CD4-positive, alpha-beta memory T cell (primary cell): ENCODE measurements at regions not wholly inside any gene's neighbourhood (a gene's known extent, or its start where the extent isn't known, plus 50 kb on each side); places are given as distances from the start of the nearest gene placed in this dataset.
"Not testable (repeated sequence)": the region's sequence is repeated elsewhere in the genome, so short reads cannot be mapped to it uniquely, and the experiment has no call there.

Source experiments
- CTCF ChIA-PET: fragments of 350-600 bp; sonication (Branson Sonifier 250); formaldehyde crosslinking; loops from one replicate; lab custom pipeline; 2021; ENCODE audit warnings: inconsistent platforms; ENCODE audit not compliant: partially characterized antibody; lab: Charles Lee
- POLR2A ChIA-PET: fragments of 350-600 bp; sonication (Branson Sonifier 250); formaldehyde crosslinking; loops from one replicate; lab custom pipeline; 2021; ENCODE audit not compliant: partially characterized antibody; lab: Charles Lee
- DNase-seq, 5 donors: peaks; one replicate each; pipeline versions ENCODE4 v3.0.0 to v3.0.0-alpha.2; 2020 to 2022; ENCODE audit warnings: mixed read lengths in 1 of 5
- H3K27ac ChIP-seq: one replicate; pipeline ENCODE4 v1.7.0; 2013; ENCODE audit warnings: low read depth, low read length
- H3K27me3 ChIP-seq: 2 replicates; pipeline ENCODE4 v1.7.0; 2013; ENCODE audit warnings: mild to moderate bottlenecking, low read length, moderate library complexity; ENCODE audit not compliant: insufficient read depth
- H3K36me3 ChIP-seq: 2 replicates; pipeline ENCODE4 v1.7.0; 2013; ENCODE audit warnings: mild to moderate bottlenecking, low read length, moderate library complexity; ENCODE audit not compliant: insufficient read depth
- H3K4me1 ChIP-seq: 2 replicates; pipeline ENCODE4 v1.7.0; 2013; ENCODE audit warnings: mild to moderate bottlenecking, low read length, moderate library complexity; ENCODE audit not compliant: insufficient read depth
- H3K4me3 ChIP-seq, 2 donors: one replicate each; pipeline ENCODE4 v1.7.0; 2013; ENCODE audit warnings: low read length in 2 of 2, mild to moderate bottlenecking in 1 of 2
- H3K9me3 ChIP-seq, 2 donors: one replicate each; pipeline ENCODE4 v1.7.0; 2013; ENCODE audit warnings: low read length in 2 of 2, control low read depth in 1 of 2; ENCODE audit not compliant: control insufficient read depth in 1 of 2
- H3K27ac Mint-ChIP-seq, 7 donors: one replicate each; pipeline ENCODE4 v1.8.0; 2020 to 2021; ENCODE audit warnings: mixed read lengths in 7 of 7, mild to moderate bottlenecking in 6 of 7, inconsistent platforms in 3 of 7, moderate library complexity in 3 of 7
- H3K27me3 Mint-ChIP-seq, 2 donors: one replicate each; pipeline ENCODE4 v1.8.0; 2020 to 2021; ENCODE audit warnings: mixed read lengths in 2 of 2
- H3K36me3 Mint-ChIP-seq, 2 donors: one replicate each; pipeline ENCODE4 v1.8.0; 2020 to 2021; ENCODE audit warnings: mixed read lengths in 2 of 2, inconsistent platforms in 1 of 2, mild to moderate bottlenecking in 1 of 2
- H3K4me1 Mint-ChIP-seq, 4 donors: one replicate each; pipeline ENCODE4 v1.8.0; 2020 to 2021; ENCODE audit warnings: mixed read lengths in 4 of 4, mild to moderate bottlenecking in 1 of 4
- H3K4me3 Mint-ChIP-seq, 8 donors: one replicate each; pipeline ENCODE4 v1.8.0; 2020 to 2021; ENCODE audit warnings: mixed read lengths in 8 of 8, mild to moderate bottlenecking in 7 of 8, moderate library complexity in 6 of 8, inconsistent platforms in 3 of 8
- H3K9me3 Mint-ChIP-seq, 8 donors: one replicate each; pipeline ENCODE4 v1.8.0; 2020 to 2021; ENCODE audit warnings: mixed read lengths in 8 of 8, mild to moderate bottlenecking in 5 of 8, inconsistent platforms in 3 of 8, moderate library complexity in 1 of 8
- intact Hi-C: fragments of 100-400 bp; cut with micrococcal nuclease; formaldehyde crosslinking; loops from one replicate; pipeline ENCODE4 v1.15.1; 2023

GRCh38 chr1:80359666-80360065 lies 1353.1 kb upstream of the ADGRL4 start:
- Histone ChIP-seq H3K27me3 (no peaks in the 10 kb centered on the region), H3K9me3 (peaks cover 0 to 5% of the 10 kb centered on the region in 2 donors), H3K36me3 (no peaks in the 10 kb centered on the region), H3K27ac (no peak overlapping the region), H3K4me3 (no peak overlapping the region), H3K4me1 (no peaks in the 10 kb centered on the region)
- ChIA-PET POLR2A (no interaction called here), CTCF (no interaction called here)
- DNase-seq: no peak
- no peak overlapping the region for H3K4me3 Mint-ChIP-seq
- no peaks in the 10 kb centered on the region for H3K27me3 Mint-ChIP-seq
- H3K4me1 Mint-ChIP-seq: no peaks in the 10 kb centered on the region
- intact Hi-C loops: no loop called here
- peaks cover 2 to 23% (median 9%) of the 10 kb centered on the region in 8 donors for H3K9me3 Mint-ChIP-seq
- H3K27ac Mint-ChIP-seq: no peak overlapping the region
- no peaks in the 10 kb centered on the region for H3K36me3 Mint-ChIP-seq

GRCh38 chr1:80349218-80349617 lies 1342.7 kb upstream of the ADGRL4 start:
- H3K9me3 Mint-ChIP-seq: peaks cover 0 to 12% (median 8%) of the 10 kb centered on the region in 8 donors
- DNase-seq: no peak
- H3K36me3 ChIP-seq: no peaks in the 10 kb centered on the region
- no peaks in the 10 kb centered on the region for H3K36me3 Mint-ChIP-seq
- intact Hi-C loops: no loop called here
- no peak overlapping the region for H3K27ac Mint-ChIP-seq
- no peak overlapping the region for H3K4me3 ChIP-seq
- H3K27me3 Mint-ChIP-seq: no peaks in the 10 kb centered on the region
- H3K4me1 Mint-ChIP-seq: no peaks in the 10 kb centered on the region
- peaks cover 0 to 2% of the 10 kb centered on the region in 2 donors for H3K9me3 ChIP-seq
- H3K4me3 Mint-ChIP-seq: no peak overlapping the region
- no peaks in the 10 kb centered on the region for H3K4me1 ChIP-seq
- no peak overlapping the region for H3K27ac ChIP-seq
- ChIA-PET POLR2A (no interaction called here), CTCF (no interaction called here)
- no peaks in the 10 kb centered on the region for H3K27me3 ChIP-seq

DNA sequence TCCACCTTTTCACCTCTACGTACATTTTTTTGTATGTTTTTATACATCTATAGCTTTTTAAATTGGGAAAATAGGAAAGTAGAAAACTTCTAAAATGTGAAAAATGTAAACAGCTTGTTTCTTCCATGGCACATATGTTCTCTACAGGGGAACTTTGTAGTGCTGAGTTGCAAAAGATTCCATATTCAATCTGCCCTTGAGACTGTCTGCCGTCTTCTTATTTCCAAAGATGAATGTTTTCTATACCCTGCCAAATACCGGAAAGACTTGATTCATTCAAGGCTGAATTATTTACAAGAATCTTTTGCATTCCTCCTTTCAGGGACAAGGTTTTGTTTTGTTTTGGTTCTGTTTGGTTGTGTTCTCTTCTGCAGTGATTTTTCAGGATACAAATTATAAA lies 1334.5 kb upstream of the ADGRL4 start:
- ChIA-PET POLR2A (no interaction called here), CTCF (no interaction called here)
- H3K4me3 ChIP-seq: no peak overlapping the region
- H3K36me3 ChIP-seq: no peaks in the 10 kb centered on the region
- peaks cover 4 to 27% (median 16%) of the 10 kb centered on the region in 8 donors for H3K9me3 Mint-ChIP-seq
- no peak overlapping the region for H3K27ac ChIP-seq
- intact Hi-C loops: no loop called here
- no peak overlapping the region for H3K27ac Mint-ChIP-seq
- no peaks in the 10 kb centered on the region for H3K9me3 ChIP-seq
- no peak for DNase-seq
- no peaks in the 10 kb centered on the region for H3K4me1 Mint-ChIP-seq
- no peaks in the 10 kb centered on the region for H3K27me3 ChIP-seq
- no peaks in the 10 kb centered on the region for H3K27me3 Mint-ChIP-seq
- H3K4me3 Mint-ChIP-seq: no peak overlapping the region
- no peaks in the 10 kb centered on the region for H3K4me1 ChIP-seq
- H3K36me3 Mint-ChIP-seq: no peaks in the 10 kb centered on the region

- no peak overlapping the region for H3K4me3 ChIP-seq
- no peaks in the 10 kb centered on the region for H3K36me3 ChIP-seq
- Mint-ChIP-seq H3K4me1 (no peaks in the 10 kb centered on the region), H3K27me3 (no peaks in the 10 kb centered on the region), H3K9me3 (peaks cover 0 to 3% (median 0%) of the 10 kb centered on the region in 8 donors), H3K27ac (no peak overlapping the region), H3K4me3 (no peak overlapping the region), H3K36me3 (no peaks in the 10 kb centered on the region)
- POLR2A ChIA-PET: no interaction called here
- no peaks in the 10 kb centered on the region for H3K27me3 ChIP-seq
- DNase-seq: no peak
- no peak overlapping the region for H3K27ac ChIP-seq
- no peaks in the 10 kb centered on the region for H3K4me1 ChIP-seq
- CTCF ChIA-PET: no interaction called here
- H3K9me3 ChIP-seq: no peaks in the 10 kb centered on the region
- intact Hi-C loops: no loop called here
Observed at GRCh38 chr1:80318108-80318507, 1311.6 kb upstream of the ADGRL4 start.

DNA sequence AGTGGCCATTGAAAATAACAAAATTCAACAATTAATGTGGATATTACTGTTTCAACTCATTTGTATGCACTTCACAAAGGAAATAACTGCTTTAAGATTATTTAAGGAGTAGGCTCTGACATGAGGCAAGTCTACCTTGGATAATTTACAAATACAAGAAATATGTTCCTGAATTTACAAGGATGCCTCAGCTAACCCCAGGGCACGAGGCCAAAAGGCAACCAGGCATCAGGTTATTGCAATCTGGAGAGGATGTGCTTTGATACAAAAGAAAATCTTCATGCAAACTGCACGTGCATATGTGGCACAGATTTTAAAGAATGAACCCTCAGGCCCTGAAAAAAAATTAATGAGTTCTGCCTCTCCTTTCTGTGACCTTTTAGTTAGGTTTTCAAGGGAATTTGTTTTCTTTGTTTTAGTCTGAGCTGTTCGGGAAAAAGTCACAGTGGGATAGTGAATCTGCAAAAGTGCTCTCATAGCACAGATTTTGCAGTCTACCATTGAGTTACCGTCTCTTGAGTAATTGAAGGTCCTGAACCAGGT lies 1304.2 kb upstream of the ADGRL4 start:
- intact Hi-C loops: no loop called here
- POLR2A ChIA-PET: no interaction called here
- no peak overlapping the region for H3K4me3 Mint-ChIP-seq
- no peak for DNase-seq
- H3K27me3 Mint-ChIP-seq: no peaks in the 10 kb centered on the region
- no peak overlapping the region for H3K27ac Mint-ChIP-seq
- Histone ChIP-seq H3K9me3 (no peaks in the 10 kb centered on the region), H3K27ac (no peak overlapping the region), H3K36me3 (no peaks in the 10 kb centered on the region), H3K27me3 (no peaks in the 10 kb centered on the region), H3K4me1 (no peaks in the 10 kb centered on the region), H3K4me3 (no peak overlapping the region)
- H3K36me3 Mint-ChIP-seq: no peaks in the 10 kb centered on the region
- CTCF ChIA-PET: no interaction called here
- H3K9me3 Mint-ChIP-seq: peaks cover 0 to 10% (median 3%) of the 10 kb centered on the region in 8 donors
- no peaks in the 10 kb centered on the region for H3K4me1 Mint-ChIP-seq

- H3K27ac Mint-ChIP-seq: no peak overlapping the region
Observed at GRCh38 chr1:80305466-80305865, 1298.9 kb upstream of the ADGRL4 start.

GRCh38 chr1:80293818-80294217 lies 1287.3 kb upstream of the ADGRL4 start:
- H3K4me1 Mint-ChIP-seq: no peaks in the 10 kb centered on the region
- no peak for DNase-seq
- H3K27ac Mint-ChIP-seq: no peak overlapping the region

More at GRCh38 chr1:80305466-80305865, 1298.9 kb upstream of the ADGRL4 start:
- Histone ChIP-seq H3K27me3 (no peaks in the 10 kb centered on the region), H3K27ac (no peak overlapping the region), H3K4me1 (no peaks in the 10 kb centered on the region), H3K9me3 (no peaks in the 10 kb centered on the region), H3K4me3 (no peak overlapping the region), H3K36me3 (no peaks in the 10 kb centered on the region)
- DNase-seq: no peak
- no peaks in the 10 kb centered on the region for H3K4me1 Mint-ChIP-seq
- no peaks in the 10 kb centered on the region for H3K27me3 Mint-ChIP-seq
- H3K9me3 Mint-ChIP-seq: peaks cover 4 to 14% (median 7%) of the 10 kb centered on the region in 8 donors
- POLR2A ChIA-PET: no interaction called here
- intact Hi-C loops: no loop called here
- no peaks in the 10 kb centered on the region for H3K36me3 Mint-ChIP-seq
- no peak overlapping the region for H3K4me3 Mint-ChIP-seq
- CTCF ChIA-PET: no interaction called here

GRCh38 chr1:80288750-80289149 lies 1282.2 kb upstream of the ADGRL4 start:
- H3K4me3 Mint-ChIP-seq, POLR2A ChIA-PET, H3K4me1 Mint-ChIP-seq: not testable (repeated sequence)

More at GRCh38 chr1:80293818-80294217, 1287.3 kb upstream of the ADGRL4 start:
- no peaks in the 10 kb centered on the region for H3K27me3 Mint-ChIP-seq
- POLR2A ChIA-PET: no interaction called here
- no peak overlapping the region for H3K27ac ChIP-seq
- no peaks in the 10 kb centered on the region for H3K27me3 ChIP-seq
- CTCF ChIA-PET: no interaction called here
- H3K4me3 Mint-ChIP-seq: no peak overlapping the region
- intact Hi-C loops: no loop called here
- no peaks in the 10 kb centered on the region for H3K4me1 ChIP-seq
- H3K36me3 ChIP-seq: no peaks in the 10 kb centered on the region
- H3K9me3 ChIP-seq: no peaks in the 10 kb centered on the region
- no peak overlapping the region for H3K4me3 ChIP-seq
- peaks cover 2 to 13% (median 8%) of the 10 kb centered on the region in 8 donors for H3K9me3 Mint-ChIP-seq
- H3K36me3 Mint-ChIP-seq: no peaks in the 10 kb centered on the region

More at GRCh38 chr1:80288750-80289149, 1282.2 kb upstream of the ADGRL4 start:
- H3K27me3 ChIP-seq, H3K4me3 ChIP-seq, H3K27me3 Mint-ChIP-seq, H3K36me3 Mint-ChIP-seq, DNase-seq, H3K4me1 ChIP-seq, H3K27ac ChIP-seq, H3K27ac Mint-ChIP-seq, intact Hi-C loops, CTCF ChIA-PET, H3K9me3 ChIP-seq, H3K36me3 ChIP-seq: not testable (repeated sequence)
- H3K9me3 Mint-ChIP-seq: peaks cover 6 to 21% (median 11%) of the 10 kb centered on the region in 8 donors
